GM19397 (cell line): ENCODE measurements at regions not wholly inside any gene's neighbourhood (a gene's known extent, or its start where the extent isn't known, plus 50 kb on each side); places are given as distances from the start of the nearest gene placed in this dataset.

Experiments used
- ATAC-seq: cut with Tn5 transposase; IDR thresholded peaks from one replicate; pipeline ENCODE4 v1.9.1; 2021; ENCODE audit warnings: mild to moderate bottlenecking, moderate library complexity; ENCODE audit not compliant: unreplicated experiment

- ATAC-seq = no peak
These were observed 67.4 kb upstream of the EPHA5 start for GRCh38 chr4:65737672-65738071.

- ATAC-seq = no peak
These were observed 54.7 kb upstream of the EPHA5 start for GRCh38 chr4:65724973-65725372.
